LNCaP clone FGC (cell line): ENCODE measurements at regions not wholly inside any gene's neighbourhood (a gene's known extent, or its start where the extent isn't known, plus 50 kb on each side); places are given as distances from the start of the nearest gene placed in this dataset.

Source experiments
- DNase-seq: peaks from one replicate; pipeline ENCODE4 v3.0.0-alpha.2; 2011; ENCODE audit warnings: low read depth
- H3K4me3 ChIP-seq: 2 replicates; pipeline ENCODE4 v1.5.1; 2011; ENCODE audit warnings: mild to moderate bottlenecking, low read depth, low read length, control low read depth
- TF ChIP-seq, protein P1 (sequence below): IDR thresholded peaks from 2 replicates; pipeline ENCODE4 v1.5.1; 2012; ENCODE audit warnings: mild to moderate bottlenecking; ENCODE audit not compliant: control insufficient read depth, insufficient read depth; ENCODE audit errors: extremely low read depth

DNA sequence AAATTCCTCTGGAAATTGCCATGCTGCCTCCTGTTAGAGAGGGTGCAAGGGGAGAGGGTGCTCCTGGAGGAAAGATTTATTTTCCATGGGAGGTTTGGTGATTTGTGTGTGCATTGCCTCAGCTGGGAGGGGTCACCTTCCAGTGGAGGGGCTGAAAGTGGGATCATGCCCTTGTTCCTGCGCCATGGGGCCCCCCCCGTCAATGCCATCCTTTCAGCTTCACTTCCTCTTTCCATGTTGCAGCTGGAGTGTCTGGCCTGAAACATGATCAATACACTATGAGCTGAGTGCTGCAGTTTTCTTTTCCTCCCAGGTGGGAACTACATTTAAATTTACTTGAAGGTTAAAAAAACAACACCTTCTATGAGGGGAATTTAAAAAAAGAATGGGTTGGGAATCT, 176.8 kb downstream of the MELK start:
- no peak for DNase-seq
- TF ChIP-seq, protein P1, sequence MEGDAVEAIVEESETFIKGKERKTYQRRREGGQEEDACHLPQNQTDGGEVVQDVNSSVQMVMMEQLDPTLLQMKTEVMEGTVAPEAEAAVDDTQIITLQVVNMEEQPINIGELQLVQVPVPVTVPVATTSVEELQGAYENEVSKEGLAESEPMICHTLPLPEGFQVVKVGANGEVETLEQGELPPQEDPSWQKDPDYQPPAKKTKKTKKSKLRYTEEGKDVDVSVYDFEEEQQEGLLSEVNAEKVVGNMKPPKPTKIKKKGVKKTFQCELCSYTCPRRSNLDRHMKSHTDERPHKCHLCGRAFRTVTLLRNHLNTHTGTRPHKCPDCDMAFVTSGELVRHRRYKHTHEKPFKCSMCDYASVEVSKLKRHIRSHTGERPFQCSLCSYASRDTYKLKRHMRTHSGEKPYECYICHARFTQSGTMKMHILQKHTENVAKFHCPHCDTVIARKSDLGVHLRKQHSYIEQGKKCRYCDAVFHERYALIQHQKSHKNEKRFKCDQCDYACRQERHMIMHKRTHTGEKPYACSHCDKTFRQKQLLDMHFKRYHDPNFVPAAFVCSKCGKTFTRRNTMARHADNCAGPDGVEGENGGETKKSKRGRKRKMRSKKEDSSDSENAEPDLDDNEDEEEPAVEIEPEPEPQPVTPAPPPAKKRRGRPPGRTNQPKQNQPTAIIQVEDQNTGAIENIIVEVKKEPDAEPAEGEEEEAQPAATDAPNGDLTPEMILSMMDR, result no peak
- no peak overlapping the region for H3K4me3 ChIP-seq

DNA sequence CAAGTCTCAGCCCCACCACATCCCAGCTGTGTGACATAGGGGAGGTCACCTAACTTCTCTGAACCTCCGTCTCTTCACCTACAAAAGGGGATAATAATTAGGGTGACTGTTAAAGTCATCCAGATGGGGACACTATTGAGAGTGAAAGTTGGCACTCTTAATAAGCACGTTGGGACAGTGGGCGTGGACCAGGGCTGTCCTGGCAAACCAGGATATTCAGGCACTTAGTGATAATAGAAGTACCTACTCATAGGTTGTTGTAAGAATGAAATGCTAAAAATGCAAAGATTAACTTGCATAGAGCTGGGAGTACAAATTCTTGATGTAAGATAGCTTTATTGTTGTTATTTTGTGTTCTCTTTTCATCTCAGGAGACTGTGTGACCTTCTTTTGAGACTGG, 177.9 kb downstream of the MELK start:
- no peak overlapping the region for H3K4me3 ChIP-seq
- TF ChIP-seq, protein P1, result no peak
- no peak for DNase-seq

DNA sequence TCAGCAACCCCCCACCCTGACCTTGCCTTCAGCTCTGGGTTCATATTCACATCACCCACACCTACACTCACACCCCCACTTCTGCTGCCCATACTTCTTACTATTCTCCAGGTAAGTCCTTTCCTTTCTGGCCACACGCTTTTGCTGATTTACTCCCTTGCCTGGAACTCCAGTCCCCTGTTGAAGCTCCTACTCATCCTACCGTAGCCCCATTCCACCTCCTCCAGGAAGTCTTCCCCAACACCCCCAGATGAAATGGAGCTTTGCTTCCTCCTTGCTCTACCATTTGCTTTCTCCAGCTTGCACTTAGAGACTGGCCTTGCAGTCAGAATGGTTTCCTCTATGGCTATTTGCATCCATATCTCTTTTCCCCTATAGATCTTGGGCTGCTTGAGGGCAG, 182.3 kb downstream of the MELK start:
- no peak for DNase-seq
- TF ChIP-seq, protein P1, result no peak
- no peak overlapping the region for H3K4me3 ChIP-seq

DNA sequence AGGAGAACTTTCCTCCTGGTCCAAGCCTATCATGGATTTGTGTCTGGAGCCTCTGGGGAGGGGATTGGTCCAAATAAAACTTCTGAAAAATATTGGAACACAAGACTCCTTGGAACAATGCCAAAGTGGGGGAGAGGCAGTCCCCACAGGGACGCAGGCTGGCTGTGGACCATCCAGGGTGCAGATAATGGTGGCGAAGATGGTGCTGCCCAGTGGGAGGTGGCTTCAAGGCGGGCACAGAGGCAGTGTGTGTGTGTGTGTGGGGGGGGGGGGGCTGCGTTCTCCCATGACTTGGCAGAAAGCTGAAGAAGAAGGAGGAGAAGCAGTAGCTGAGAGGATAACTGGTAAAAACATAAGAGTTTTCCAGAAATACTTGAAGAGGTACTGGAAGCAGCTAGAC, 186.4 kb downstream of the MELK start:
- no peak overlapping the region for H3K4me3 ChIP-seq
- TF ChIP-seq, protein P1, result no peak
- DNase-seq, result no peak

DNA sequence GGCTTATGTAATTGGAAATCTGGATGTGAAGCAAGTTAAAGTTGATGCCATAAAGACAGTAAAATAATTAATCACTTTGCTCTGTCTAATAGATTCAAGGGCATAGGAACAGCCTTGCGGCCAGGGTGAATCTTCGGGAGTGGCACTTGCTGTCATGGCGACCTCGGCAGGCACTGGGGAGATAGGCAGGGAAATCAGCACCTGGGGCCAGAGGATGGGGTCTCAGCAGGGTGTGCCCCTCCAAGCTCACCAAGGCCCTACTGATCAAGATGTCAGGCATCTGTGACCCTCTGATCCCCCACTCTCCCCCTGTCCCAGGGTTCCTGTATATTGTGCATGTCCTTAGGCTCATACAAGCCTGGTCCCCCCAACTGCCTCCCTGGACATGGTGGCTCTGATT, 187.3 kb downstream of the MELK start:
- TF ChIP-seq, protein P1, result no peak
- no peak for DNase-seq
- no peak overlapping the region for H3K4me3 ChIP-seq

DNA sequence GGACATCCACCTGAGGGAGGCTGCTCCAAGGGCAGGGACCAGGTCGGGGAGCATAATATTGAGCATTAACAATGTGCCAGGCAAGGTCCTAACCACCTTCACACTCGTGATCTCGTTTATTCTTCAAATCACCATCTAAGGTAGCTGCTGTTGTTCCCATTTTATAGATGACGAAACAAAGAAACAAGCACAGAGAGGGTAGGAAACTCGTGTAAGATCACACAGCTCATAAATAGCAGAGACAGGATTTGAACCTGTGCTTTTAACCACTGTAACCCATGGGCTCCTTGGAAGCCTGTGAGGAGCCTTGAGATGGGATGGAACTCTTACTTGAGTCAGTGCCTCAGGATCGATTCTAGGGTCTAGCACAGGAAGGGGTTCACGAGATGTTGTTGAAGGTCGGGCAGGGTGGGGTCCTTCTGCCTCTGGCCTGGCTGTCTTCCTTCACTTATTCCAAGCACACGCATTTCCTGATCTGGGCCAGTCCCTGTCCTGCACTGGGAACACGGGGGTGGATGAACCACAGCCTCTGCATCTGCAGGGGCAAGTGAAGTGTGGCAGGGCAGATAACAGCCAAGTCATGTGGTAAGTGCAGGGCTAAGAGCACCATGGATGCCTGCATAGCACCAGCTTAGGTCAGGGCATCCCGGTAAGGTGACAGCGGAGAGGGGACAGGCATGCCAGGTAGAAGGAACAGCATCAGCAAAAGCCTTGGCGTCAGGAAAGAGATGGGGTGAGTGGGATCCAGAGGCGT, 188.1 kb downstream of the MELK start:
- DNase-seq, result no peak
- TF ChIP-seq, protein P1, result no peak
- H3K4me3 ChIP-seq, result no peak overlapping the region

DNA sequence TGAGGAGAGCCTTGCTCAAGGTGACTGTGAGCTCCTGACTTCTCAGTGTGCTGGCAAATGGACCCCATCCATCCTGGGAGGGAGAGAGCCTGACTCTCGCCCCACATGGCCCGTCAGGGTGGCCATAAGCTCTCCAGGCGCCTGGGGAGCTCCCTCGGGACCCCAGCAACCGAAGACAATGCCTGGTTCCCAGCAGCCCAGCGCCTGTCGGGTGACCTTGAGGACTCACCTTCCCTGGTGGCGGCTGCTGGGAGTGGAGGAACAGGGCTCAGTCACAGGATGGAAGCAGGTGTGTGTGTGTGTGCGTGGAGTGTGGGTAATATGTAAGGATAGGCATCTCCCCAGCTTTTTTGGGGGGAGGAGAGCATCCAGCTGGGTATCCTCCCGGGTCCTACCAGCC, 190.3 kb downstream of the MELK start:
- H3K4me3 ChIP-seq, result no peak overlapping the region
- TF ChIP-seq, protein P1, result no peak
- DNase-seq, result no peak
